Globus pallidus (tissue), 1 donor: ENCODE measurements at regions not wholly inside any gene's neighbourhood (a gene's known extent, or its start where the extent isn't known, plus 50 kb on each side); places are given as distances from the start of the nearest gene placed in this dataset.
"Not testable (repeated sequence)": the region's sequence is repeated elsewhere in the genome, so short reads cannot be mapped to it uniquely, and the experiment has no call there.

Experiments
- DNase-seq: peaks from one replicate; pipeline ENCODE4 v3.0.0-alpha.2; 2015; ENCODE audit warnings: low spot score

DNA sequence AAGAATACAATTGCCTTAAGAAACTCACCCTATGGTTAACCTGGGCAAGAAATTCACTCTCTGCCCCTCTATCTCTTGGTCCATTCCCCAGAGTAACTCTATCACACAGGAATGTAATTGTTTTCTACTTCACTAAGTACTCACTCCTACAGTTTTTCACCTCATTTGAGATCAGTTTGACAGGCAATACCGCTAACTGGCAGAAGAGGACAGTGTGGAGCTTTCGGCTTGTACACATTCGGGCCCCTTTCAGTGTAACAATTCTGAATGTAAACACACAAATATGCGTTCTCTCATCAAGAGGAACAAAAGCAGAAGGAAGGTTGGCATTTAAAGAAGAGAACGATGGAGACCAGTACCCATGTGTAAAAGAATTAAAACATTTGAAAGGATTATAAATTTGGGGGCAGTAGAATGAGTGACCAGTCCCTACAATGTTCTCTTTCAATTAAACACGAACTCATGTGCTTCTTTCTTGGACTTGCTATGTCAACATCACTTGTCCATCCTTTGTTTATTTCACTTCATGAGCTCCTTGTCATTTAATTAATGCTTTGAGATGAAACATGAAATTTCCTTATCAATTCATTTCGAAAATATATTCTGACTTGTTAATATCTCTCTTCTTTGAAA is 188.5 kb upstream of the GRAMD2B start:
- peak; percentile 24 for DNase-seq

DNA sequence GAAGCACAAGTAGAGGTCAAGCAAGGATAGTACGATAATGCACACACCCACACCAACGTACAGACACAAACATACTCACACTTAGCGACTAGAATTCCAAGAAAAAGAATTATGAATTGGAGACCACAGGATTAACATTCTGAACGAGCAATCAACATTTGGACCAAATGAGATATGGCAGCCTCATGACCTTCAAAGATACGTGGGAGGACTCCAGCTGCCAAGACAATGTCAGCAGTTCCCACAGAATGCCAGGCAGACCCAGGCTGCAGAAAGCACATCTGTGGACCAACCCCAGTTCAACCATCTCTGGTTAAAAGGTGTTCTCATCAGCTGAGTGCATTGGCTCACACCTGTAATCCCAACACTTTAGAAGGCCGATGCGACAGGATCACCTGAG is 187.6 kb upstream of the GRAMD2B start:
- no peak for DNase-seq

DNA sequence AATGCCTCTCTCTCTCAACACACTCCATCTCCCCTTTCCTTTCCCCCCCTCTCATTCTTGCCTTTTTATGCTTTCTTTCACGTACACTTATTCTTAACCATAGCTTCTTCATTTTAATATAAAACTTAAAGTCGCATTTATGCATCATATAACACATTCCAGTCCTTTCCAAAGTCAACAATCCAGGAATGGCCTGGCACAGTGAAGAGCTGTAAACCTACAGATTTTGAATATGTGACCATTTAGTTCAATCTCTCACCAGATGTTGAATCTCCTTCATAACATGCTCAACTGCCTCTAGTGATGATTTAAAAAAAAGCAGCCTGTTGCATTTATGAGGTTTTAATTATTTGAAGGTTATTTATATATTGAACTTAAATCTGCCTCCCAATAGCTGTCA is 186.2 kb upstream of the GRAMD2B start:
- no peak for DNase-seq

DNA sequence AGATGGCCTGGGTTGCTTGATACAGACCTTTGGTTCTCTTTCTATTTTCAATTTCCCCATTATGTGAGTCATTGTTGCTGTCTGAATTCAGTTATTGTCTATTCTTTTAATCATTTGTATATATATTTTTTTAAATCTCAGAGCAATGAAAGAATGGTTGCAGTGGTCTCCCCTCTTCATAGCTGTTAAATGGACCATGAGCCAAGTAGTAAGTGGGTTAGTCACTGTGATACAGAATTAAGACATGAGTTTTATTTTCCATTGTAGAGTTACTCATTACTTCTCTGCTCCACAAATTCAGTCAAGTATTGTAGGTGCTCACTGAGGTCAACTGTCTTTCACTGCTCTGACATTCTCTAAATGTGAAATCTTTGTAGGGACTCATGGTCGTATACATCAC is 174.6 kb upstream of the GRAMD2B start:
- DNase-seq, result no peak

DNA sequence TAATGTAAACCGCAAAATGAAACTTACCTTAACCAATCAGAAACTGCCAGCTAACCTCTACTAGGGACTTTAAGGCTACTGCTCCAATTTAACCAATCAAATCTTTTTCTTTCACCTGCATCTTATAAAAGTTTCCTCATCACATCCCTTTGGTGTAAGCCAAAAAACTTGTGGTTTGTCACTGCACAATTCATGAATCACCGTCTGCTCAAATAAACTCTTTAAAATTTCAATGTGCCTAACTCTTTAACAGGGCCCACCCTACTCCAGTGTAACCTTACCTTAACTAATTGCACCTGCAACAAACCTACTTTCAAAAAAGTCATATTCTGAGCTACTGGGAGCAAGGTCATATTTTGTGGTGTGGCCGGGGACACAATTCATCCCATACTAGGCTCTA is 172.2 kb upstream of the GRAMD2B start:
- no peak for DNase-seq

DNA sequence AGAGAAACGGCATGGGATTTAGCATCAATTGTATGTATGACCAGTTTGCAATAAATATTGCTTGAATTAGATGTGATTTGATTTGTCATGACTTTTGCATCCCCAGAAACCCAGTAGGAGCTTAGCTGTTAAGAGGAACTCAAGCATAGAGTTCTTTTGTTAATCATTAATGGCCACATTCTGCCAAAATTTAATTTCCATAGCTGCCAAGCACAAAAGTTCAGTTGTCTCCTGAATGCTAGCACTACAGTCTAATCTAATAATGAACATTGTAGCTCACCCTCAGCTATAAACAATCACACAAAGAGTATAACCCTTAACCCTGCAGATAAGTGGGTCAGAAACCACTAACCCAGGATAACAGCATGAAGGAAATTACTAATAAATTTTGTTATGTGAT is 169.8 kb upstream of the GRAMD2B start:
- peak; percentile 7 for DNase-seq

DNA sequence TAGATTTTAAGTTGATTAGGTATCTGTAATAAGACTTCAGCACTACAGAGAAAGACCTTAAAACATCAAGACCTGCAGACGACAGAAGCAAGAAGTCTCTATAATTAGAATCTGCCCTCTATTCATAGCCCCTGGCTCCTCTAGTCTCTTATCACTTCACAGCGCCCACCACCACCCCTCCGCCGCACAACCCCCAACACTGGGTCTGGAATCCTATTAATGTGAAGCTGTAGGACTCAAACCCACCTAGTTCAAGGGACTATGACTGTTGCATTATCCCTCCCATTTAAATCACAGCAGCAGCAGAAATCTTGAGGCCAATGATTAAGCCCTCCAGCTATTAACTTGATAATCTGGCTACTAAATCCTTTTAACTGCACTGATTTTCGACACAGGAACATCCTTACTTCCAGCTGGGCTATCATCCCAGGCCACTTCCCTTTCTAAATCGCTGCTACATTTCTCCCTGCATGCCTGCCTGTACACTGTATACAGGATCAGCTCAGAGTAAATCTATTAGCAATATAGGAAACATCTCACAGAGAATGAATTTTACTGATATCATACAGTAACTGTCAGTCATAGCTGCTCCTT is 159.5 kb upstream of the GRAMD2B start:
- no peak for DNase-seq

DNA sequence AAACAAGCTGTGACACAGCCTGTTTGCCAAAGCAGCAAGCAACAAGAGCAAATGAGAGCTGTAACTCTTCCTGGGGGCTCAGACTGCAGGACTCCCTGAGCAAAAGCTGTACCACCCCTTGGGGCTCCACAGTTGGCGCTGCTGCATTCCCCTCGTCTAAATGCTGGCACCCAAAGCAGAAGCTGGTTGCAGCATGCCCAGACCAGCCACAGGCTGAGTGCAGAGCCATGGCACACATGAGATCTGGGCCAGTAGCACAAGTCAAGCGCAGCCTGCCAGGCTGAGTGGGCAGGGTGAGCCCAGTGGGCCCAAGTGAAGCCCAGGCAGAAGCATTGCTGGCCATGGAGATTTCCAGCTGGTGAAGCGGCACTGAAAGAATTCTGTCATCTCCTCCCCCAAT is 157.3 kb upstream of the GRAMD2B start:
- no peak for DNase-seq

DNA sequence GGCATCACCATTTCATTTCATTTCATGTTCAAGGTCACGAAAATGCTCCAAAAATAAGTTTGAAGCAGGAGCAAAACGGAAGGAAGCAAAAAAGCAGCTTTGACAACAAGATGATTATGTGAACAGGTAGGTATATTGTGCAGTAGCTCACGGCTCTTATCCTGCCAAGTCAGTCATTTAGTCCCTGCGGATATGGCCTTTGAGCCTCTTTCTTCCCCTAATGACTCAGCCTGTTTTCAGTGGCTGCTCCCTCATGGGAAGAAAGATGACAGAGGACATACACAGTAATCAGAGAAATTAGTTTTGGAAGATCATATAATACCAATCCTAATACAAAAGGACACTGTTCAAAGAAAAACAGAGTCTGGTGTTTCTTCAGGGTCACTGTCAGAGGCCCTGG is 155.8 kb upstream of the GRAMD2B start:
- no peak for DNase-seq

DNA sequence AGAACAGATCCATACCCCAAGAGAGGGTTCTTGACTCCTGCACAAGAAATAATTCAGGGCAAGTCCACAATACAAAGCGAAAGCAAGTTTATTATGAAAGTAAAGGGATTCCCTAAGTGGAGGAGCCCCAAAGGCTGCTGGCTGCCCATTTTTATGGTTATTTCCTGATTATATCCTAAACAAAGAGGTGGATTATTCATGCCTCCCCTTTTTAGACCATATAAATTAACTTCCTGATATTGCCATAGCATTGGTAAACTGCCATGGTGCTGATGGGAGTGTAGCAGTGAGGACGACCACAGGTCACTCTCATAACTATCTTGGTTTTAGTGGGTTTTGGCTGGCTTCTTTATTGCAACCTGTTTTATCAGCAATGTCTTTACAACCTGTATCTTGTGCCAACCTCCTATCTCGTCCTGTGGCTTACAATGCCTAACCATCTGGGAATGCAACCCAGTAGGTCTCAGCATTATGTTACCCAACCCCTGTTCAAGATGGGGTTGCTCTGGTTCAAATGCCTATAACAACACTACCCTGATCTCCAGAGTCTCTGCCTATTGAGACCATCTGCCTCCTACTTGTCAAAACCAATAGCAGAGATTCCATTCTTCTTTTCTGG is 154.4 kb upstream of the GRAMD2B start:
- no peak for DNase-seq

DNA sequence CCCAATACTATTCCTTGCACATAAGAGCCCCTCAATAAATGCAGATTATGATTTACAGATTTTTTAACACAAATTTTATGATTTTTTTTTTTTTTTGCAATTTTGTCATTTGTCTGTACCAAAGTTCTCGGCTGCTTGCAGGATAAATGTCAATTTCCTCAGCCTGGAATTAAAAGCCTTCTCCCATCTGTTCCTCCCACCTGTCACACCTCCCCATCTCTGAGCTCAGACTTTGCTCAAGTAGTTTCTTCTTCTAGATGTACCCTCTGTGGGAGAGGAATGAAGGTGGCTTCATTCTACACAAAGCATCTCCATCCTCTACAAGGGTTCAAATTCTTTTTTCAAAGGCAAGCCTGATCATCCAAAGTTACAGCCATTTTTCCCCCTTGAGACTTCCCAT is 153.7 kb upstream of the GRAMD2B start:
- no peak for DNase-seq

DNA sequence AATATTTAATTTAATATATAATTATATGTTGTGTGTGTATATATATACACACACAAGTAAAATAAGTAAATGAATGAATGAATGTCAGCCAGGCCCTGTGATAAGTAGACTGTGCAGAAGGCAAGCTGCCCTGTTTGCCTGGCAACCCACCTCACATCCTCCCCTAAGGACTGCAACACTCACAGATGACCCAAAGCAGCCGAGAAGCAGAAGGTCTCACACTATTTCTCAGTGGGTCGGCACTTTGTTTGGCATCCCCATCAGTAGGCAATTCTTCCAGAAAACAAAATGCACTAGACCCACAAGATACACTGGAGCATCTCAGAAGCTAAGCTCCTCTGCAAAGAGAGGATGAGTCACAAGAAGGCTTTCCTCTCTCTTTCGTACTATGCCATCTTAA is 152.1 kb upstream of the GRAMD2B start:
- no peak for DNase-seq

DNA sequence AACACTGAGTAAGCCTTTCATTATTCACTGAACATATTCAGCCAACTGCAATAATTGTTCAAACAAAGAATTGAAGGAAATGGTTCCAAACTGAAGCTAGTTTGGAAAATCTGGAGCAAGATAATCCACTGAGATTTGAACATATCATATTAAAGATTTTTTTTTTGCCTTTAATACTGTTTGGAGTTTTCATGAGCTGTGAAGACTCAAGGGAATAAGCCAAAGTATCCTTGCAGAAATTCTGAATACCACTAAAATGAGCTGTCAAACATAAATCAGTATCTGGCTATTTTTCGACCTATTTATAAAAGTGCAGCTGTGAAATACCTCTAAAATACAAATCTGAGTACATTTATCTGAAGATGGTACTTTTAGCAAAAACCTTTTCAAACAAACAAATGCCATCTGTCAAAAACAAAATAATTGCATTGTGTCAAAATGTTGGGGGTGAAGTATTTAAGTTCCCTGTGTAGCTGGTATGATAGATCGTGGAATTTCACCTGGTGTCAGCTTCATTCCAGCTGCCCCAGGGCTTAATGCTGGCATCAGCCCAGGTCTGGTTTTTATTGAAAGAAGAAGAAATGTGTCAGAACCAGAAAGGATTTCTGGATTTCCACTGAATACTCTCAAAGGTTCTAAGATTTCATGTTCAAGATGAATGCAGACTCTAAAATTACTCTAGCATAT is 149.0 kb upstream of the GRAMD2B start:
- DNase-seq, result no peak

DNA sequence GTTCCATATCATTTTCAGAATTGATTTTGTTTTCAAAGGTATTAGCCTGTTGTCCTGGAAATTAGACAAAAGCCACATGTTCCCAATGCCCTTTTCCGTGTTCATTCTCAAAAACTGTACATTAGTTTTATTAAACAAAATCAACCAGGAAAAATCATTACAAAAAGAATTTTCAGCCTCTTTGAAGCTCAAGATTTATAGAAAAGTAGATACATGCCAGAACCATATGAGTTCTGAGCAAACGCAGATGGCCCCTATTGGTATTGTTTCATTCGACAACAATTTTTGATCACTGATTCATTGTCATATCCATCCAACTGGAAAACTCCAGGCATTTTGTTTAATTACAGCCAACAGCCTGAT is 148.5 kb upstream of the GRAMD2B start:
- DNase-seq, result no peak

DNA sequence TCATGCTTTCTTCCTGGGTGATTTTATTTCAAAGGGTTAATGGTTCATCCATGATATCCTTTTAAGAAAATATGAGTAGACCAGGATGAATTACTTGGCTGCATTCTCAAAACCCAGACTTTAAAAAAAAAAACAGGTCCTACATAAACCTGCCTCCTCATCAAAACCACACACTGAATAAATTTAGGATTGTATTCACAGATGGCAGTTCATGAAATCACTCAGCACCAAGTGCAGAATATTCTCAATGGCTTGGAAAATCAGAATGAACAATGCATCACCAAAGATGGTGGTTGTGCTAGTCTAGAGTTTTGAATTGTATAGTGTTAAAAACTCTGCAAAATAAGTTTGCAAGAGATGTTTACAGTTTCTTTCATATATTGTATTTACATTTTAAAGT is 145.4 kb upstream of the GRAMD2B start:
- no peak for DNase-seq

DNA sequence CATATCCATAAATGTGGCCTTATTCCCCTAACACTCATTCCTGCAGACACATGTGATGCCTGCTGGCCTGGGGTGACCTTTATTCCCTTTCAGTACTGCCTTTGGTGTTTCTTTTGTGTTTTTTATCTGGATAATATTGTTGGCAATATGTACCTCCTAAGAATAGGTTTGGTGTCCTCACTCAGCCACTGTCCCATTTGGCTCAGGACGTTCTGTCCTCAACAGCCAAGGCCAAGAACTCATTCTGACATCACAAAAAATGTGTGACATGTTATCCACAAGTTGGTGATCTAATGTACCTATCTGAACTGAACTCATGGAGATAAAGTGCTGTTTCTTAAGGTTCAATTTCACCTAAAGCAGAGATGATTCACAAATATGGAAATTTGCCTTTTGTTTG is 142.9 kb upstream of the GRAMD2B start:
- DNase-seq, result no peak

DNA sequence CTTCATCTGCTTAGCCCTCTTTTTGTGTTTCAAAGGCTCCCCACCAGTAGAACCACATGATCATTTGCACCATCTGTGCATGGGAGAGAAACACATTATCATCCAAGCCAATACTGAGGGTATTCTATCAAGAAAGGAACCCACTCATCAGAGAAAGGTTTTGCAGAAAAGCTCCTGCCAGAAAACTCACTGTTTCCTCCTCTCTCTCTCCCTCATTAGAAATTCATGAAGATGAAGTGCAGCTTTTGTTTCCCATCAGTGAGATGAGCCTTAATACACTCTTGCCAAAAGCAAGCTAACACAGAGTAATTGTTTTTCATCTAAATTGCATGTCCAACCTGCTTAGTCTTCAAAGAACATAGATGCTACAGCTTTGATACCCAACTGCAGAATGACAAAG is 142.4 kb upstream of the GRAMD2B start:
- DNase-seq, result peak; percentile 42

DNA sequence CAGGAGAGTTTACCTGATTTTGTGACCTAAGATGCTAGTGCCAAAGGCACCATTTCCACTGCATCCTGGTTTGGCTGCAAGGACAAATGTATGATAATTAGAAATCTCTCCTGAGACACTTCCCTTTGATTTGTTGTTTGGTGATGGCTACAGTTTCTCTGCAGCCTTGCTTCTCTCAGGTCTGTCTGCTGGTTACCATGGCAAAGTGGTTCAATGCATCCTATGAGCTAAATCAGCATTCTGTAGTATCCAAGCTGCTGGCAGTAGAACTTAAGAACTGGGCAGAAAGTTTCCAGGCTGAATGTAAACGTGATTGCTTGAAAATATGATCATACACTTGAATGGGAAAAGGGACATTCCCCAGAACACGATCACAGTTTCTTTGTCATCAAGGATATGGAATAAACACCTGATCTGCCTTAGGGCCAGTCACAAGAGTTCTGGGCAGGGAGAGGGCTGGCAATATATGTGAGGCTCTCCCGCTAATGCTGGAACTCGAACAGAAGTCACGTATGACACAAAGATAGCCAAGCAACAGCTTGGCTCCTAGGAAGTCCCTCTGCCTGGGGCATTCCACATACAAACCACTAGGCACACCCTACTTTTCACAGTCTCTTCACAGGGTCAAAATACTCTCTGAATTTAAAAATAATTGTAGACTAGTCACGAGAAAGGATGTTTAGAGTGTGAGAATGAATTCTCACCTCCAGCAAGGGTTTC is 138.1 kb upstream of the GRAMD2B start:
- DNase-seq, result no peak

DNA sequence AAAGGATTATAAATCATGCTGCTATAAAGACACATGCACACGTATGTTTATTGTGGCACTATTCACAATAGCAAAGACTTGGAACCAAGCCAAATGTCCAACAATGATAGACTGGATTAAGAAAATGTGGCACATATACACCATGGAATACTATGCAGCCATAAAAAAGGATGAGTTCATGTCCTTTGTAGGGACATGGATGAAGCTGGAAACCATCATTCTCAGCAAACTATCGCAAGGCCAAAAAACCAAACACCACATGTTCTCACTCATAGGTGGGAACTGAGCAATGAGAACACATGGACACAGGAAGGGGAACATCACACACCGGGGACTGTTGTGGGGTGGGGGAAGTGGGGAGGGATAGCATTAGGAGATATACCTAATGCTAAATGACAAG is 127.1 kb upstream of the GRAMD2B start:
- not testable (repeated sequence) for DNase-seq

DNA sequence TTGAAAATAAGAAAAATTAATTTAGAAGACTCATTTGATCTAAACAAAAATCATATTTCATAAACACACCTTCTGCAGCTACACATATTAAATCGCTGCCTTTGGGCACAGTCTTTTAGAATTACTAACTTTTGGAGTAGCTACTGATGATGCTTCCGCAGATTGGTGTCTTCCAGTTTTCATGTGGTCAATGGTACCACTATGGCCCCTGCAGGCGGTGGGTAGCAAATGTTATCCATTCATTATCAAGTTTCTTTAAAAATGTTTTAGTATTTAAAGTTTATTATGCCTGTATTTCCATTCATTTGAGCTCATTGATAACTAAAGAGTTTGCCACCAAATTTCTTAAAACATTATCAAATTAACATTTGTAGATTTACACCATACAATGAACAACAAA is 122.9 kb upstream of the GRAMD2B start:
- DNase-seq, result no peak

DNA sequence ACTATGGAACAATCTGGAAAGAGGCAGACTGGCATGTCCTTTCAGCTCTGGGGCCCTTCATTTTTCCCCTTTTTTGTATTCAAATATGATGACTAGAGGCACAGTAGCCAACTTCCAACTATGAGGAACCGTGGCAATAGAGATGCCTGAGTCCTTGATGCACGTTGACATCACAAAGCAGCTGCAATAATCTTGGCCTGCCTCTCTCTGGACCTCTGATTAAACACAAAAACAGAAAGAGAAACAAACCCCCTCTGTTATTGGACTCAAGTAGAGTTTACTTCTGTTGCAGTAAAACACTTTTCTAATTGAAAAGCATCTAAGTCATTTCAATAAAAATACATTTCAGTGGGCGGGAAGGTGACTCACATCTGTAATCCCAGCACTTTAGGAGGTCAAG is 122.2 kb upstream of the GRAMD2B start:
- no peak for DNase-seq

DNA sequence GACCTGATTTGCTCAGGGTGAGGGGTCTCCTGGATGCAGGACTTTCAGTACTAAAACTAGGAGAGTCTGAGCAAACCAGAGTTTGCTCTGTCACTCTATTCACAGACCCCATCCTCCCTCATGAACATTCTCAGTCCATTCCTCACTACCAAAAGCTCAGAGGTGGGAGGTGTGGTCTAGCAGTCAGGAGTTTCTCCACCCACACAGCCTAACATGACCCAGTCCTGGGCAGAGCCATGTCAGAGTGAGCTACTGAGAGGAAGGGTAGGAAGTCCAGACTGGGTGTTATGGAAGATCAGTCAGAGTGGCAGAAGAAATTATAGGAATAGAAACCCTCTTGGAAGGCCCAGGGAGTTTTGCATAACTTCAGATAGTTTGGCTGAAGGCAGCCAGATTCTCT is 113.3 kb upstream of the GRAMD2B start:
- DNase-seq, result no peak

DNA sequence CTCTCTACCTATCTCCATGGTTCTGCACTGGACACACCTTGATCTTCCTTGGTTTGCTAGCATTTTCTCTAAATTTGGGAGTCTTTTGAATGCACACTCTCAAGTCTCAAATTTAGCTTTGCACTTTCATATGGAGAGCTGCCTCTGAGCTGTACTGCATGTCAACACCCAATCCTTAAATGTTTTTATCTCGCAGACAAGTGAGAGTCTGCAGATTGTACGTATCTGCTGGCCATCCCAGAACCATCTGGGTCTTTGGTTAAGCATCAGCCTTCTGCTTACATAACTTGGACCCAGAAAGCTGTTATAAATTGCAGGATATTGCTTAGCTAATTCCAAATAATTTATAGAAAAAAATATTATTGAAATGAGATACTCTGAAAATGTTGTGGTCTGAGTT is 111.4 kb upstream of the GRAMD2B start:
- no peak for DNase-seq
